NB4 (cell line): ENCODE measurements at regions not wholly inside any gene's neighbourhood (a gene's known extent, or its start where the extent isn't known, plus 50 kb on each side); places are given as distances from the start of the nearest gene placed in this dataset.

ENCODE experiments used
- DNase-seq: peaks from one replicate; pipeline ENCODE4 v3.0.0; 2010; ENCODE audit warnings: low read depth
- H3K4me3 ChIP-seq: one replicate; pipeline ENCODE4 v1.5.1; 2011; ENCODE audit warnings: mild to moderate bottlenecking, low read depth, low read length, moderate library complexity
- MYC ChIP-seq: IDR thresholded peaks from 2 replicates; pipeline ENCODE4 v1.6.1; 2011; ENCODE audit warnings: low read depth, low read length
- POLR2A ChIP-seq: IDR thresholded peaks from 2 replicates; pipeline ENCODE4 v1.6.1; 2011; ENCODE audit warnings: mild to moderate bottlenecking; ENCODE audit not compliant: insufficient read length; ENCODE audit errors: extremely low read depth
- TF ChIP-seq, protein P1 (sequence below): IDR thresholded peaks from one replicate; pipeline ENCODE4 v1.5.1; 2012; ENCODE audit warnings: low read depth, low read length
- TF ChIP-seq, protein P2 (sequence below): IDR thresholded peaks from 2 replicates; pipeline ENCODE4 v1.6.1; 2011; ENCODE audit warnings: low read depth, low read length

DNA sequence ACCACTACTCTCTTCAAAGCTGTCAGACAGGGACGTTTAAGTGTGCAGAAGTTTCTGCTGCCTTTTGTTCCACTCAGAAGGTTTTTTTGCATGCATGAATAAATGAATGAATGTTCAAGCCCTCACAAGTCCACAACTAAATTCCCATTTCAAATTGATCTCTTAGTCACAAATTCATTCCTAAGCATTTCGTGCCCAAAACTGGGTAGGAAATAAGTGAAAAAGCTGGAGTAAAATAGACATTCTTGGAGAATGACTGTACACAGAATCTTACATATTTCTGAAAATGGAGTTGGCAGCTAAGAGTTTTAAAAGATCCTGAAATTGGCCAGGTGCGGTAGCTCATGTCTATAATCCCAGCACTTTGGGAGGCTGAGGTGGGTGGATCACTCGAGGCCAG is 117.6 kb downstream of the PERP start:
- TF ChIP-seq, protein P1, sequence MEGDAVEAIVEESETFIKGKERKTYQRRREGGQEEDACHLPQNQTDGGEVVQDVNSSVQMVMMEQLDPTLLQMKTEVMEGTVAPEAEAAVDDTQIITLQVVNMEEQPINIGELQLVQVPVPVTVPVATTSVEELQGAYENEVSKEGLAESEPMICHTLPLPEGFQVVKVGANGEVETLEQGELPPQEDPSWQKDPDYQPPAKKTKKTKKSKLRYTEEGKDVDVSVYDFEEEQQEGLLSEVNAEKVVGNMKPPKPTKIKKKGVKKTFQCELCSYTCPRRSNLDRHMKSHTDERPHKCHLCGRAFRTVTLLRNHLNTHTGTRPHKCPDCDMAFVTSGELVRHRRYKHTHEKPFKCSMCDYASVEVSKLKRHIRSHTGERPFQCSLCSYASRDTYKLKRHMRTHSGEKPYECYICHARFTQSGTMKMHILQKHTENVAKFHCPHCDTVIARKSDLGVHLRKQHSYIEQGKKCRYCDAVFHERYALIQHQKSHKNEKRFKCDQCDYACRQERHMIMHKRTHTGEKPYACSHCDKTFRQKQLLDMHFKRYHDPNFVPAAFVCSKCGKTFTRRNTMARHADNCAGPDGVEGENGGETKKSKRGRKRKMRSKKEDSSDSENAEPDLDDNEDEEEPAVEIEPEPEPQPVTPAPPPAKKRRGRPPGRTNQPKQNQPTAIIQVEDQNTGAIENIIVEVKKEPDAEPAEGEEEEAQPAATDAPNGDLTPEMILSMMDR: no peak
- TF ChIP-seq, protein P2, sequence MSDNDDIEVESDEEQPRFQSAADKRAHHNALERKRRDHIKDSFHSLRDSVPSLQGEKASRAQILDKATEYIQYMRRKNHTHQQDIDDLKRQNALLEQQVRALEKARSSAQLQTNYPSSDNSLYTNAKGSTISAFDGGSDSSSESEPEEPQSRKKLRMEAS: no peak
- TF ChIP-seq POLR2A (no peak), MYC (no peak)
- DNase-seq: no peak
- H3K4me3 ChIP-seq: no peak overlapping the region

DNA sequence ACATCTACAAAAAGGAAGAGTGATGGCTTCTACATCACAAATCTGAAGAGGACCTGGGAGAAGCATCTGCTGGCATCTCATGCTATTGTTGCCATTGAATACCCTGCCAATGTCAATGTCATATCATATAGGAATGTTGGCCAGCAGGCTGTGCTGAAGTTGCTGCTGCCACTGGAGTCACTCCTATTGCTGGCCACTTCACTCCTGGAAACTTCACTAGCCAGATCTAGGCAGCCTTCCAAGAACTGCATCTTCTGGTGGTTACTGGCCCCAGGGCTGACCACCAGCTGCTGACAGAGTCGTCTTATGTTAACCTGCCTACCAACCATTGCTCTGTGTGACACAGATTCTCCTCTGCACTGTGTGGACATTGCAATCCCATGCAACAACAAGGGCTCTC is 111.8 kb downstream of the PERP start:
- TF ChIP-seq POLR2A: no peak
- no peak for TF ChIP-seq MYC
- TF ChIP-seq, protein P2: no peak
- TF ChIP-seq, protein P1: no peak
- no peak overlapping the region for H3K4me3 ChIP-seq
- DNase-seq: no peak

DNA sequence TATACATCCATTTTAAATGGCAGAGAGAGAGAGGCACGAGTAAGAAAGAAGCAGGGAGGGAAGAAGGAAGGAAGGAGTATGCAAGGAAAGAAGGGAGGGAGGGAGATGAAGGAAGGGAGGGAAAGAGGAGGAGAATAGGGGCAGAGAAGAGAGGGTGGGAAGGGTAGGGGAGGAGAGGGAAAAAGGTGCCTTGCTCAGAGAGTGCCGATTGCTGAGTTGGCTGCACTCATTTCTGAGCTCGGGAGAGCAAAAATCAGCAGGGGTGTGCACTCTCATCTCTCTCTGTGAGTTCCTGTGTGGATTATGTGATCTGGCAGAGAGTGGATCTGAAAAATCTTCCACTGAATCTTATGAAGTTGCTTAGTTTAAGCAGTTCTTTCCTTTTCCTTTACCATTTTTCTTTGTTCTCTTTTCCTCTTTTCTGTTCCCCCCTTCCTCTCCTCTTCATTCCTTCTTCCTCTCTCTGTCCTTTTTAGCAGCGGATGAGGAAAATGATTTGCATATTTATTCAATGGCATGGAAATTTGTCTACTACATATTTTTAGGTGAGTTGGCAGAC is 108.7 kb downstream of the PERP start:
- TF ChIP-seq MYC (no peak), POLR2A (no peak)
- TF ChIP-seq, protein P2: no peak
- TF ChIP-seq, protein P1: no peak
- DNase-seq: no peak
- no peak overlapping the region for H3K4me3 ChIP-seq

DNA sequence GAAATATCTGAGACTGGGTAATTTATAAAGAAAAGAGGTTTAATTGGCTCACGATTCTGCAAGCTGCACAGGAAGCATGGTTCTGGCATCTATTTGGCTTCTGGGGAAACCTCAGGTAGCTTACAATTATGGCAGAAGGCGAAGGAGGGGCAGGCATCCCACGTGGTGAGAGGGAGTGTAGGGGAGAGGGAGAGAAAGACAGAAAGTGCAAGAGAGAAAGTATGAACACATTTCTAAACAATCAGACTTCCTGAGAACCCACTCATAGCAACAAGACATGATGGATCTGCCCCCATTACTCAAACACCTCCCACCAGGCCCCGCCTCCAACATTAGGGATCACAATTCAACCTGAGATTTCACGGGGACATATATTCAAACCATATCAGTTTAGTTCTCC is 107.4 kb downstream of the PERP start:
- no peak for TF ChIP-seq POLR2A
- no peak for TF ChIP-seq MYC
- TF ChIP-seq, protein P1: no peak
- TF ChIP-seq, protein P2: no peak
- no peak overlapping the region for H3K4me3 ChIP-seq
- DNase-seq: no peak

DNA sequence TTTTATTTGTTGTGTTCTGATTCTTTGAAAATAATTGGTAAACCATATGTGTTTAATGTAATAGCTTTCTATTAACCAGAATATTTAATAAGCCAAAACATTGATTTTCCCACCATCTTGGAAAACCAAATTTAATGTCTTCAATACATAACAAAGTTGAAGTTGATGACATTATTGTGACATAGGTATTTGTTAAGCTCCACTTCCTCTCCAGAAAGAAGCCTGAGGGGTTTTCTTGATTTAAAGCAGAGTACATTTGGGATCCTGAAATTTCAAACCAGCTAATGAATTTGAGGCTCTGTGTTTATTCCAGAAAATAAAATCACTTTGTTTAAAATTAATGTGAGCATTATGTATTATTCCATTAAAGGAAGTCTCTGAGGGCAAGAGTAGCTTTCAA is 106.3 kb downstream of the PERP start:
- DNase-seq: peak; percentile 30
- no peak overlapping the region for H3K4me3 ChIP-seq
- TF ChIP-seq, protein P1: no peak
- TF ChIP-seq POLR2A (no peak), MYC (no peak)
- TF ChIP-seq, protein P2: no peak
